Liver (tissue), 8 donors: ENCODE measurements at regions not wholly inside any gene's neighbourhood (a gene's known extent, or its start where the extent isn't known, plus 50 kb on each side); places are given as distances from the start of the nearest gene placed in this dataset.

Experiments
- DNase-seq: peaks from one replicate; pipeline ENCODE4 v3.0.0-alpha.2; 2017; ENCODE audit warnings: low spot score
- H3K27ac ChIP-seq, 2 donors: one replicate each; pipeline ENCODE4 v1.7.0; 2013; ENCODE audit warnings: inconsistent platforms in 2 of 2, low read length in 2 of 2, control low read depth in 1 of 2, low read depth in 1 of 2, mild to moderate bottlenecking in 1 of 2
- H3K27me3 ChIP-seq, 4 donors: one replicate each; pipeline versions ENCODE4 v1.6.1 to v1.7.0; 2013; ENCODE audit warnings: low read length in 3 of 4, inconsistent platforms in 1 of 4, mild to moderate bottlenecking in 1 of 4, moderate library complexity in 1 of 4; ENCODE audit not compliant: control insufficient read depth in 4 of 4, insufficient read depth in 4 of 4
- H3K36me3 ChIP-seq, 4 donors: one replicate each; pipeline versions ENCODE4 v1.6.1 to v1.7.0; 2013; ENCODE audit warnings: low read length in 3 of 4, mild to moderate bottlenecking in 3 of 4, low read depth in 1 of 4, moderate library complexity in 1 of 4; ENCODE audit not compliant: control insufficient read depth in 4 of 4, insufficient read depth in 3 of 4
- H3K4me1 ChIP-seq, 4 donors: one replicate each; pipeline versions ENCODE4 v1.6.1 to v1.7.0; 2013; ENCODE audit warnings: low read length in 3 of 4, mild to moderate bottlenecking in 3 of 4, moderate library complexity in 1 of 4; ENCODE audit not compliant: control insufficient read depth in 4 of 4, insufficient read depth in 4 of 4
- H3K4me3 ChIP-seq, 3 donors: one replicate each; pipeline versions ENCODE4 v1.6.1 to v1.7.0; 2013; ENCODE audit warnings: low read length in 3 of 3, control low read depth in 1 of 3, low read depth in 1 of 3, mild to moderate bottlenecking in 1 of 3
- H3K9ac ChIP-seq, 2 donors: one replicate each; pipeline ENCODE4 v1.7.0; 2013; ENCODE audit warnings: low read length in 2 of 2, mild to moderate bottlenecking in 2 of 2, moderate library complexity in 2 of 2, control low read depth in 1 of 2, low read depth in 1 of 2
- H3K9me3 ChIP-seq, 4 donors: one replicate each; pipeline versions ENCODE4 v1.6.1 to v1.7.0; 2013; ENCODE audit warnings: low read length in 3 of 4; ENCODE audit not compliant: control insufficient read depth in 4 of 4
- CTCF ChIP-seq: fragments of 150-350 bp; IDR thresholded peaks from 2 replicates; pipeline ENCODE4 v1.5.1; 2017; ENCODE audit warnings: improper control_type of control experiment, low read depth, low read length; ENCODE audit not compliant: missing input control
- EGR1 ChIP-seq, 2 donors: IDR thresholded peaks; 2 replicates each; pipeline ENCODE4 v1.6.1; 2016 to 2018; ENCODE audit warnings: antibody characterized with exemption in 2 of 2, low read depth in 2 of 2
- FOXA1 ChIP-seq: IDR thresholded peaks from 2 replicates; pipeline ENCODE4 v1.6.1; 2016; ENCODE audit warnings: antibody characterized with exemption
- FOXA2 ChIP-seq: IDR thresholded peaks from 2 replicates; pipeline ENCODE4 v1.6.1; 2016; ENCODE audit warnings: antibody characterized with exemption
- GABPA ChIP-seq, 2 donors: IDR thresholded peaks in 1 of 2; conservative IDR thresholded peaks in 1 of 2; 2 replicates each; pipeline ENCODE4 v1.6.1; 2016; ENCODE audit warnings: antibody characterized with exemption in 2 of 2, mild to moderate bottlenecking in 1 of 2, moderate library complexity in 1 of 2
- HNF4A ChIP-seq, 2 donors: conservative IDR thresholded peaks; 2 replicates each; pipeline ENCODE4 v1.6.1; 2016; ENCODE audit warnings: antibody characterized with exemption in 2 of 2, mild to moderate bottlenecking in 2 of 2
- HNF4G ChIP-seq: IDR thresholded peaks from 2 replicates; pipeline ENCODE4 v1.6.1; 2016; ENCODE audit warnings: antibody characterized with exemption
- JUND ChIP-seq, 2 donors: IDR thresholded peaks; 2 replicates each; pipeline ENCODE4 v1.6.1; 2016; ENCODE audit warnings: antibody characterized with exemption in 2 of 2
- NR2F2 ChIP-seq: IDR thresholded peaks from 2 replicates; pipeline ENCODE4 v1.6.1; 2016; ENCODE audit warnings: antibody characterized with exemption
- RAD21 ChIP-seq, 2 donors: IDR thresholded peaks; 2 replicates each; pipeline ENCODE4 v1.6.1; 2016; ENCODE audit warnings: antibody characterized with exemption in 2 of 2, mild to moderate bottlenecking in 2 of 2
- RXRA ChIP-seq, 2 donors: IDR thresholded peaks; 2 replicates each; pipeline ENCODE4 v1.6.1; 2017 to 2018; ENCODE audit warnings: antibody characterized with exemption in 2 of 2, mild to moderate bottlenecking in 1 of 2
- SP1 ChIP-seq: IDR thresholded peaks from 2 replicates; pipeline ENCODE4 v1.6.1; 2018; ENCODE audit warnings: antibody characterized with exemption, mild to moderate bottlenecking
- TAF1 ChIP-seq: conservative IDR thresholded peaks from 2 replicates; pipeline ENCODE4 v1.6.1; 2016; ENCODE audit warnings: antibody characterized with exemption, mild to moderate bottlenecking
- YY1 ChIP-seq: IDR thresholded peaks from 2 replicates; pipeline ENCODE4 v1.6.1; 2016; ENCODE audit warnings: antibody characterized with exemption, mild to moderate bottlenecking
- WGBS: extraction: QIAGEN DNeasy Blood & Tissue Kit; methylation state at CpG from one replicate; pipeline ENCODE4 v1.1.7; 2013; 5-methylcytosine and 5-hydroxymethylcytosine counted together
- TF ChIP-seq, protein P1 (sequence below): IDR thresholded peaks from 2 replicates; pipeline ENCODE4 v1.6.1; 2016; ENCODE audit warnings: antibody characterized with exemption
- TF ChIP-seq, protein P2 (sequence below): IDR thresholded peaks from 2 replicates; pipeline ENCODE4 v1.6.1; 2016; ENCODE audit warnings: antibody characterized with exemption, mild to moderate bottlenecking
- TF ChIP-seq, protein P3 (sequence below): IDR thresholded peaks from 2 replicates; pipeline ENCODE4 v1.6.1; 2016; ENCODE audit warnings: antibody characterized with exemption
- TF ChIP-seq, protein P4 (sequence below): IDR thresholded peaks from 2 replicates; pipeline ENCODE4 v1.6.1; 2016; ENCODE audit warnings: antibody characterized with exemption
- donor health status: healthy.
- donor health status: healthy.
- donor health status: healthy.
- donor health status: healthy.
- donor health status: healthy.

GRCh38 chrX:96440941-96441340 lies 243.7 kb upstream of the DIAPH2 start:
- H3K27me3 ChIP-seq: no peaks in the 10 kb centered on the region
- no peaks in the 10 kb centered on the region for H3K36me3 ChIP-seq
- H3K4me3 ChIP-seq: no peak overlapping the region
- no peaks in the 10 kb centered on the region for H3K4me1 ChIP-seq
- WGBS: 70% methylated on average over 6 of the region's 6 CpGs
- TF ChIP-seq RXRA (IDR thresholded peaks at IDR 0.05) (no peak), JUND (IDR thresholded peaks at IDR 0.05) (no peak), HNF4G (no peak), TAF1 (no peak), HNF4A (conservative IDR thresholded peaks at IDR 0.05) (no peak), NR2F2 (no peak), RAD21 (IDR thresholded peaks at IDR 0.05) (no peak), SP1 (no peak)
- TF ChIP-seq, protein P1, sequence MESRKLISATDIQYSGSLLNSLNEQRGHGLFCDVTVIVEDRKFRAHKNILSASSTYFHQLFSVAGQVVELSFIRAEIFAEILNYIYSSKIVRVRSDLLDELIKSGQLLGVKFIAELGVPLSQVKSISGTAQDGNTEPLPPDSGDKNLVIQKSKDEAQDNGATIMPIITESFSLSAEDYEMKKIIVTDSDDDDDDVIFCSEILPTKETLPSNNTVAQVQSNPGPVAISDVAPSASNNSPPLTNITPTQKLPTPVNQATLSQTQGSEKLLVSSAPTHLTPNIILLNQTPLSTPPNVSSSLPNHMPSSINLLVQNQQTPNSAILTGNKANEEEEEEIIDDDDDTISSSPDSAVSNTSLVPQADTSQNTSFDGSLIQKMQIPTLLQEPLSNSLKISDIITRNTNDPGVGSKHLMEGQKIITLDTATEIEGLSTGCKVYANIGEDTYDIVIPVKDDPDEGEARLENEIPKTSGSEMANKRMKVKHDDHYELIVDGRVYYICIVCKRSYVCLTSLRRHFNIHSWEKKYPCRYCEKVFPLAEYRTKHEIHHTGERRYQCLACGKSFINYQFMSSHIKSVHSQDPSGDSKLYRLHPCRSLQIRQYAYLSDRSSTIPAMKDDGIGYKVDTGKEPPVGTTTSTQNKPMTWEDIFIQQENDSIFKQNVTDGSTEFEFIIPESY: no peak
- TF ChIP-seq, protein P2, sequence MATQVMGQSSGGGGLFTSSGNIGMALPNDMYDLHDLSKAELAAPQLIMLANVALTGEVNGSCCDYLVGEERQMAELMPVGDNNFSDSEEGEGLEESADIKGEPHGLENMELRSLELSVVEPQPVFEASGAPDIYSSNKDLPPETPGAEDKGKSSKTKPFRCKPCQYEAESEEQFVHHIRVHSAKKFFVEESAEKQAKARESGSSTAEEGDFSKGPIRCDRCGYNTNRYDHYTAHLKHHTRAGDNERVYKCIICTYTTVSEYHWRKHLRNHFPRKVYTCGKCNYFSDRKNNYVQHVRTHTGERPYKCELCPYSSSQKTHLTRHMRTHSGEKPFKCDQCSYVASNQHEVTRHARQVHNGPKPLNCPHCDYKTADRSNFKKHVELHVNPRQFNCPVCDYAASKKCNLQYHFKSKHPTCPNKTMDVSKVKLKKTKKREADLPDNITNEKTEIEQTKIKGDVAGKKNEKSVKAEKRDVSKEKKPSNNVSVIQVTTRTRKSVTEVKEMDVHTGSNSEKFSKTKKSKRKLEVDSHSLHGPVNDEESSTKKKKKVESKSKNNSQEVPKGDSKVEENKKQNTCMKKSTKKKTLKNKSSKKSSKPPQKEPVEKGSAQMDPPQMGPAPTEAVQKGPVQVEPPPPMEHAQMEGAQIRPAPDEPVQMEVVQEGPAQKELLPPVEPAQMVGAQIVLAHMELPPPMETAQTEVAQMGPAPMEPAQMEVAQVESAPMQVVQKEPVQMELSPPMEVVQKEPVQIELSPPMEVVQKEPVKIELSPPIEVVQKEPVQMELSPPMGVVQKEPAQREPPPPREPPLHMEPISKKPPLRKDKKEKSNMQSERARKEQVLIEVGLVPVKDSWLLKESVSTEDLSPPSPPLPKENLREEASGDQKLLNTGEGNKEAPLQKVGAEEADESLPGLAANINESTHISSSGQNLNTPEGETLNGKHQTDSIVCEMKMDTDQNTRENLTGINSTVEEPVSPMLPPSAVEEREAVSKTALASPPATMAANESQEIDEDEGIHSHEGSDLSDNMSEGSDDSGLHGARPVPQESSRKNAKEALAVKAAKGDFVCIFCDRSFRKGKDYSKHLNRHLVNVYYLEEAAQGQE: no peak
- TF ChIP-seq, protein P3, sequence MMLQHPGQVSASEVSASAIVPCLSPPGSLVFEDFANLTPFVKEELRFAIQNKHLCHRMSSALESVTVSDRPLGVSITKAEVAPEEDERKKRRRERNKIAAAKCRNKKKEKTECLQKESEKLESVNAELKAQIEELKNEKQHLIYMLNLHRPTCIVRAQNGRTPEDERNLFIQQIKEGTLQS: no peak
- TF ChIP-seq, protein P4, sequence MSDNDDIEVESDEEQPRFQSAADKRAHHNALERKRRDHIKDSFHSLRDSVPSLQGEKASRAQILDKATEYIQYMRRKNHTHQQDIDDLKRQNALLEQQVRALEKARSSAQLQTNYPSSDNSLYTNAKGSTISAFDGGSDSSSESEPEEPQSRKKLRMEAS: no peak
- no peak overlapping the region for H3K27ac ChIP-seq
- no peaks in the 10 kb centered on the region for H3K9me3 ChIP-seq
- no peak overlapping the region for H3K9ac ChIP-seq
- no peak for DNase-seq

DNA sequence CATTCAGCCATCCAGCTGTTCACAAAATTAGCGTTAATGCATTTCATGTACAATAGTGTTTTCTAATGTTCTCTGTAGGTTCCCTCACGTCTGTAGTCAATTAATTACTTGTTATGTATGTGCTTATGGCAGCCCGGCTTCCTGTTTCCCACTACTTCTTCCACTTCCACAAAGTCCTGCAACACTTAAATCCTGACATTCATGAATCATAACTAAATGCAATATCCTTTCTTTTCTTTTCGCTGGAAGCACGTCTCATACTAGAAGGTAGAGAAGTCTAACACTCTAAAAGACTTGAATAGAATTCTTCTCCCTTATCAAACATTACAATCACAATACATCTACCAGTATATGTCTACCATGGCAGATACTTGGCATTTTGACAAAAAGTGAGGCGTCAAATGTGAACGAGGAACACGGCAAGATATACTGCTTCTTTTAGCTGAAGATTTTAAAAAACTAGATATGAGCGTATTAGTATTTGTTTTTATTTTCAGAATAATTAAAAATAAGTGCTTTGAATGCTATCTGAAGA lies 239.0 kb upstream of the DIAPH2 start:
- Histone ChIP-seq H3K4me3 (no peak overlapping the region), H3K27ac (no peak overlapping the region), H3K9me3 (no peaks in the 10 kb centered on the region), H3K4me1 (no peaks in the 10 kb centered on the region), H3K27me3 (no peaks in the 10 kb centered on the region), H3K9ac (no peak overlapping the region), H3K36me3 (no peaks in the 10 kb centered on the region)
- 63% methylated on average over 9 of the region's 9 CpGs for whole genome bisulfite sequencing
- DNase-seq: no peak
- TF ChIP-seq RAD21 (IDR thresholded peaks at IDR 0.05) (no peak), YY1 (no peak), EGR1 (IDR thresholded peaks at IDR 0.05; ENCODE audit: low read depth in 2 of 2) (no peak), FOXA2 (no peak), JUND (IDR thresholded peaks at IDR 0.05) (no peak), HNF4G (no peak), NR2F2 (no peak), TAF1 (no peak), CTCF (no peak), GABPA (IDR thresholded peaks at IDR 0.05 in 1 of 2, conservative IDR thresholded peaks at IDR 0.05 in 1 of 2) (no peak), SP1 (no peak), FOXA1 (no peak), HNF4A (conservative IDR thresholded peaks at IDR 0.05) (no peak), RXRA (IDR thresholded peaks at IDR 0.05) (no peak)
- TF ChIP-seq, protein P4: no peak
- TF ChIP-seq, protein P1: no peak
- TF ChIP-seq, protein P3: no peak
